H1 (cell line): ENCODE measurements at regions not wholly inside any gene's neighbourhood (a gene's known extent, or its start where the extent isn't known, plus 50 kb on each side); places are given as distances from the start of the nearest gene placed in this dataset.

Experiments used
- CTCF ChIA-PET: fragments of 300-600 bp; sonication (Branson Sonifier 250); formaldehyde crosslinking; loops from one replicate; lab custom pipeline; 2021; ENCODE audit not compliant: partially characterized antibody; lab: Charles Lee
- POLR2A ChIA-PET: fragments of 300-600 bp; sonication (Branson Sonifier 250); formaldehyde crosslinking; loops from one replicate; lab custom pipeline; 2021; ENCODE audit warnings: inconsistent platforms; ENCODE audit not compliant: partially characterized antibody; lab: Charles Lee
- DNase-seq, 2 experiments: peaks; one replicate each; pipeline versions ENCODE4 v3.0.0 to v3.0.0-alpha.2; 2010 to 2022; ENCODE audit warnings: low spot score in 2 of 2, low read depth in 1 of 2, mixed read lengths in 1 of 2
- FAIRE-seq: peaks from 2 replicates; lab custom pipeline; 2011; peaks lifted over from hg19 to GRCh38; lab: Jason Lieb, UNC
- H2AFZ ChIP-seq: 2 replicates; pipeline ENCODE4 v1.8.1; 2012; ENCODE audit warnings: low read length, inconsistent platforms
- H2AK5ac ChIP-seq: 2 replicates; pipeline ENCODE4 v1.6.1; 2013; ENCODE audit warnings: low read depth, low read length
- H2BK120ac ChIP-seq: replicated peaks from 2 replicates; pipeline ENCODE3; 2013; ENCODE audit warnings: low read depth, low read length, inconsistent platforms
- H2BK12ac ChIP-seq: 2 replicates; pipeline ENCODE4 v1.6.1; 2013; ENCODE audit warnings: low read depth, low read length
- H2BK15ac ChIP-seq: 2 replicates; pipeline ENCODE4 v1.6.1; 2013; ENCODE audit warnings: low read length
- H2BK20ac ChIP-seq: 2 replicates; pipeline ENCODE4 v1.6.1; 2013; ENCODE audit warnings: low read length
- H2BK5ac ChIP-seq: 2 replicates; pipeline ENCODE4 v1.6.1; 2013; ENCODE audit warnings: low read depth, low read length
- H3K14ac ChIP-seq: 2 replicates; pipeline ENCODE4 v1.6.1; 2013; ENCODE audit warnings: inconsistent platforms; ENCODE audit not compliant: insufficient read length
- H3K18ac ChIP-seq: 2 replicates; pipeline ENCODE4 v1.6.1; 2013; ENCODE audit warnings: low read length; ENCODE audit errors: extremely low read depth
- H3K23ac ChIP-seq: 2 replicates; pipeline ENCODE4 v1.6.1; 2013; ENCODE audit warnings: inconsistent platforms; ENCODE audit not compliant: insufficient read length
- H3K23me2 ChIP-seq: 2 replicates; pipeline ENCODE4 v1.6.1; 2013; ENCODE audit warnings: low read depth, low read length
- H3K27ac ChIP-seq: 2 replicates; pipeline ENCODE4 v1.6.1; 2011; ENCODE audit warnings: low read depth, low read length, inconsistent platforms
- H3K27me3 ChIP-seq, 4 experiments: replicated peaks in 1 of 4; 1 replicate in 1 of 4; 2 replicates in 3 of 4; pipeline versions ENCODE4 v1.6.1 to v1.8.1; 2011 to 2013; ENCODE audit warnings: low read length in 3 of 4, mild to moderate bottlenecking in 3 of 4, inconsistent platforms in 2 of 4, mixed read lengths in 2 of 4, moderate library complexity in 1 of 4; ENCODE audit not compliant: control insufficient read depth in 3 of 4, insufficient read depth in 3 of 4; ENCODE audit errors: extremely low read depth in 1 of 4
- H3K36me3 ChIP-seq, 4 experiments: 2 replicates each; pipeline versions ENCODE4 v1.6.1 to v1.8.1; 2011 to 2013; ENCODE audit warnings: mild to moderate bottlenecking in 4 of 4, low read length in 3 of 4, moderate library complexity in 2 of 4, control low read depth in 1 of 4, inconsistent platforms in 1 of 4; ENCODE audit not compliant: insufficient read depth in 4 of 4, control insufficient read depth in 2 of 4
- H3K4ac ChIP-seq: replicated peaks from 2 replicates; pipeline ENCODE3; 2013; ENCODE audit warnings: low read length, low read depth, mixed read lengths, inconsistent platforms; ENCODE audit not compliant: insufficient read length
- H3K4me1 ChIP-seq, 4 experiments: replicated peaks in 1 of 4; 1 replicate in 1 of 4; 2 replicates in 3 of 4; pipeline versions ENCODE4 v1.6.1 to v1.8.1; 2011 to 2013; ENCODE audit warnings: low read length in 3 of 4, inconsistent platforms in 2 of 4, mixed read lengths in 1 of 4; ENCODE audit not compliant: insufficient read depth in 4 of 4, control insufficient read depth in 3 of 4
- H3K4me2 ChIP-seq, 2 experiments: 2 replicates each; pipeline versions ENCODE4 v1.6.1 to v1.8.1; 2011 to 2013; ENCODE audit warnings: low read depth in 2 of 2, low read length in 2 of 2, control low read depth in 1 of 2, inconsistent platforms in 1 of 2, mild to moderate bottlenecking in 1 of 2; ENCODE audit not compliant: insufficient read depth in 1 of 2
- H3K4me3 ChIP-seq, 4 experiments: fragments of 200-600, 300-600 bp in 1 of 4; sonication (generic), shearing (Covaris generic), sonication (Bioruptor Twin) in 1 of 4; 2 replicates each; pipeline versions ENCODE4 v1.5.1 to v1.8.1; 2011 to 2016; ENCODE audit warnings: low read length in 4 of 4, low read depth in 3 of 4, control low read depth in 2 of 4, inconsistent platforms in 2 of 4, mild to moderate bottlenecking in 2 of 4, mixed read lengths in 1 of 4, moderate library complexity in 1 of 4; ENCODE audit not compliant: insufficient read depth in 2 of 4; ENCODE audit errors: extremely low read depth in 1 of 4
- H3K56ac ChIP-seq: replicated peaks from 2 replicates; pipeline ENCODE3; 2013; ENCODE audit warnings: low read depth, mild to moderate bottlenecking, mixed read lengths, low read length, inconsistent platforms; ENCODE audit not compliant: insufficient read length
- H3K79me1 ChIP-seq: 2 replicates; pipeline ENCODE4 v1.6.1; 2013; ENCODE audit warnings: low read depth, low read length, control low read depth
- H3K79me2 ChIP-seq, 2 experiments: 2 replicates each; pipeline versions ENCODE4 v1.6.1 to v1.8.1; 2012 to 2013; ENCODE audit warnings: low read length in 2 of 2, mild to moderate bottlenecking in 2 of 2, inconsistent platforms in 1 of 2; ENCODE audit not compliant: insufficient read depth in 2 of 2, control insufficient read depth in 1 of 2
- H3K9ac ChIP-seq, 4 experiments: replicated peaks in 1 of 4; 1 replicate in 1 of 4; 2 replicates in 3 of 4; pipeline versions ENCODE4 v1.6.1 to v1.8.1; 2011 to 2013; ENCODE audit warnings: low read depth in 3 of 4, low read length in 3 of 4, control low read depth in 2 of 4, mild to moderate bottlenecking in 2 of 4, moderate library complexity in 2 of 4, inconsistent platforms in 1 of 4; ENCODE audit errors: extremely low read depth in 1 of 4
- H3K9me3 ChIP-seq, 2 experiments: 2 replicates each; pipeline versions ENCODE4 v1.6.1 to v1.8.1; 2012 to 2013; ENCODE audit warnings: mild to moderate bottlenecking in 2 of 2, moderate library complexity in 2 of 2, control low read depth in 1 of 2, inconsistent platforms in 1 of 2, low read depth in 1 of 2, low read length in 1 of 2, mixed read lengths in 1 of 2; ENCODE audit not compliant: insufficient read depth in 2 of 2
- H4K20me1 ChIP-seq, 2 experiments: replicated peaks in 1 of 2; 2 replicates each; pipeline versions ENCODE3 to v1.8.1; 2011 to 2013; ENCODE audit warnings: inconsistent platforms in 2 of 2, low read length in 2 of 2, mild to moderate bottlenecking in 1 of 2; ENCODE audit not compliant: insufficient read depth in 2 of 2, control insufficient read depth in 1 of 2
- H4K5ac ChIP-seq: 2 replicates; pipeline ENCODE4 v1.6.1; 2013; ENCODE audit warnings: low read length, low read depth, mixed read lengths, inconsistent platforms; ENCODE audit not compliant: insufficient read length
- H4K8ac ChIP-seq: 2 replicates; pipeline ENCODE4 v1.8.0; 2013; ENCODE audit warnings: mild to moderate bottlenecking, moderate library complexity, low read length, inconsistent platforms; ENCODE audit not compliant: insufficient read depth; ENCODE audit errors: extremely low read depth
- H4K91ac ChIP-seq: replicated peaks from 2 replicates; pipeline ENCODE3; 2013; ENCODE audit warnings: low read length, mixed read lengths, inconsistent platforms; ENCODE audit not compliant: insufficient read length
- ATF3 ChIP-seq: IDR thresholded peaks from 2 replicates; pipeline ENCODE4 v1.6.1; 2011; ENCODE audit warnings: low read depth, mild to moderate bottlenecking, low read length; ENCODE audit not compliant: insufficient read depth
- GTF2F1 ChIP-seq: IDR thresholded peaks from 2 replicates; pipeline ENCODE4 v1.6.1; 2012; ENCODE audit warnings: low read depth, low read length, improper control_type of control experiment, borderline replicate concordance
- KDM1A ChIP-seq: fragments of 200-600, 300-600 bp; sonication (generic); IDR thresholded peaks from 2 replicates; pipeline ENCODE4 v1.7.1; 2016; ENCODE audit warnings: mild to moderate bottlenecking, low read length, borderline replicate concordance
- MAFK ChIP-seq: IDR thresholded peaks from 2 replicates; pipeline ENCODE4 v1.6.1; 2012; ENCODE audit warnings: low read depth, mild to moderate bottlenecking, improper control_type of control experiment, low read length
- POLR2A ChIP-seq, 2 experiments: IDR thresholded peaks; 1 replicate in 1 of 2; 2 replicates in 1 of 2; pipeline ENCODE4 v1.6.1; 2011; ENCODE audit warnings: low read depth in 2 of 2, low read length in 2 of 2, mild to moderate bottlenecking in 2 of 2; ENCODE audit errors: control extremely low read depth in 1 of 2
- SUZ12 ChIP-seq: fragments of 200-600 bp; sonication (generic); IDR thresholded peaks from 2 replicates; pipeline ENCODE4 v1.6.1; 2012; ENCODE audit warnings: mild to moderate bottlenecking, inconsistent platforms, low read length, moderate library complexity, mixed read lengths
- TAF1 ChIP-seq: IDR thresholded peaks from 2 replicates; pipeline ENCODE4 v1.6.1; 2011; ENCODE audit warnings: mild to moderate bottlenecking, low read depth, low read length
- WGBS, 2 experiments: shearing (Covaris generic) in 1 of 2; methylation state at CpG; one replicate each; pipeline versions ENCODE4 v1.1.6 to v1.1.7; 2013 to 2015; ENCODE audit warnings: low lambda C conversion rate in 2 of 2, mixed read lengths in 2 of 2, inconsistent platforms in 1 of 2, low coverage in 1 of 2, missing lambda C conversion rate in 1 of 2; ENCODE audit not compliant: insufficient replicate concordance in 2 of 2, insufficient coverage in 1 of 2, insufficient read length in 1 of 2; ENCODE audit errors: extremely low coverage in 1 of 2, missing lambda C conversion rate in 1 of 2; 5-methylcytosine and 5-hydroxymethylcytosine counted together

GRCh38 chr10:22832851-22833250 lies 95.0 kb upstream of the ARMC3 start:
- Histone ChIP-seq H4K5ac (no peak overlapping the region), H3K18ac (no peak overlapping the region)
- TF ChIP-seq GTF2F1, result no peak
- no peak for TF ChIP-seq ATF3
- no peak for TF ChIP-seq SUZ12
- no peak for TF ChIP-seq TAF1
- TF ChIP-seq MAFK, result no peak
- no peak for TF ChIP-seq POLR2A (IDR thresholded peaks at IDR 0.05; ENCODE audit: control extremely low read depth in 1 of 2, low read depth in 2 of 2, low read length in 2 of 2)
- no peak for TF ChIP-seq KDM1A
- TF ChIP-seq, all 59 proteins: peak for 0
- no peak overlapping the region for H3K14ac ChIP-seq
- no peak overlapping the region for H2AK5ac ChIP-seq
- no peak overlapping the region for H2BK12ac ChIP-seq
- H3K27me3 ChIP-seq, result no peaks in the 10 kb centered on the region
- no peak overlapping the region for H2AFZ ChIP-seq
- CTCF ChIA-PET, result no interaction called here
- no peak overlapping the region for H4K91ac ChIP-seq
- H2BK5ac ChIP-seq, result no peak overlapping the region
- H3K79me1 ChIP-seq, result no peaks in the 10 kb centered on the region
- no peak overlapping the region for H2BK120ac ChIP-seq
- 94% methylated on average over 2 of the region's 2 CpGs; no CpG with 5 or more reads in 1 of the 2 experiments for WGBS, 2 experiments
- H3K4me2 ChIP-seq, result no peak overlapping the region
- no peak for FAIRE-seq
- no peaks in the 10 kb centered on the region for H3K23me2 ChIP-seq
- no peak overlapping the region for H3K4ac ChIP-seq
- no peak overlapping the region for H3K27ac ChIP-seq
- H3K4me1 ChIP-seq, result no peaks in the 10 kb centered on the region; a peak in 1 of 7 replicates
- H3K56ac ChIP-seq, result no peak overlapping the region
- H2BK15ac ChIP-seq, result no peak overlapping the region
- no peak overlapping the region for H3K9ac ChIP-seq
- H3K36me3 ChIP-seq, result no peaks in the 10 kb centered on the region
- no peaks in the 10 kb centered on the region for H4K20me1 ChIP-seq
- POLR2A ChIA-PET, result no interaction called here
- H2BK20ac ChIP-seq, result no peak overlapping the region
- no peak overlapping the region for H3K4me3 ChIP-seq
- H3K9me3 ChIP-seq, result no peaks in the 10 kb centered on the region
- no peak overlapping the region for H3K23ac ChIP-seq
- H3K79me2 ChIP-seq, result no peaks in the 10 kb centered on the region
- H4K8ac ChIP-seq, result no peak overlapping the region
- no peak for DNase-seq
